Uterus (tissue), 2 donors: ENCODE measurements at regions not wholly inside any gene's neighbourhood (a gene's known extent, or its start where the extent isn't known, plus 50 kb on each side); places are given as distances from the start of the nearest gene placed in this dataset.

ENCODE experiments used
- POLR2A ChIP-seq, 2 donors: fragments of 450-650 bp; IDR thresholded peaks; one replicate each; pipeline ENCODE4 v1.6.1; 2016; ENCODE audit warnings: antibody characterized with exemption in 2 of 2, mild to moderate bottlenecking in 1 of 2, moderate library complexity in 1 of 2
- TF ChIP-seq, protein P1 (sequence below), 4 experiments: fragments of 200-600 bp in 2 of 4; fragments of 450-650 bp in 2 of 4; sonication (generic) in 2 of 4; IDR thresholded peaks; one replicate each; pipeline ENCODE4 v1.5.1; 2016 to 2019; ENCODE audit warnings: antibody characterized with exemption in 4 of 4, mild to moderate bottlenecking in 2 of 4, moderate library complexity in 1 of 4

DNA sequence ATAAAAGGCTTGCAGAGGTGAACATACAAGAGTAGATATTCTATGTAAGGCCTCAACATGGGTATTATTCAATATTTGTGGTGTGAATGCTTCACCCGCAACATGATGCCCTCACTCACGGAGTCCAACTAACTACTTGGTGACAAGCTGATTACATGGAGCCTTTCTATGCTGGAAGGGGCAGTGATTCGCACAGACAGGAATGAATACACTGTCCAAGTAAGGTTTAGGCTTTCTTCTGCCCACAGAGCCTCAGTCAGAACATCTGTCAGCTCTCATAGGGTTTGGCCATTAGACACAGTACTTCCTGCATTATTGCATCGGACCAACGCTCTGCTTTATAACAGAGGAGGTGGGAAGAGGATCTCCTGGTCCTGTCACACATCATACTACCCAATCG lies 80.3 kb upstream of the SLC35G4 start:
- TF ChIP-seq, protein P1, sequence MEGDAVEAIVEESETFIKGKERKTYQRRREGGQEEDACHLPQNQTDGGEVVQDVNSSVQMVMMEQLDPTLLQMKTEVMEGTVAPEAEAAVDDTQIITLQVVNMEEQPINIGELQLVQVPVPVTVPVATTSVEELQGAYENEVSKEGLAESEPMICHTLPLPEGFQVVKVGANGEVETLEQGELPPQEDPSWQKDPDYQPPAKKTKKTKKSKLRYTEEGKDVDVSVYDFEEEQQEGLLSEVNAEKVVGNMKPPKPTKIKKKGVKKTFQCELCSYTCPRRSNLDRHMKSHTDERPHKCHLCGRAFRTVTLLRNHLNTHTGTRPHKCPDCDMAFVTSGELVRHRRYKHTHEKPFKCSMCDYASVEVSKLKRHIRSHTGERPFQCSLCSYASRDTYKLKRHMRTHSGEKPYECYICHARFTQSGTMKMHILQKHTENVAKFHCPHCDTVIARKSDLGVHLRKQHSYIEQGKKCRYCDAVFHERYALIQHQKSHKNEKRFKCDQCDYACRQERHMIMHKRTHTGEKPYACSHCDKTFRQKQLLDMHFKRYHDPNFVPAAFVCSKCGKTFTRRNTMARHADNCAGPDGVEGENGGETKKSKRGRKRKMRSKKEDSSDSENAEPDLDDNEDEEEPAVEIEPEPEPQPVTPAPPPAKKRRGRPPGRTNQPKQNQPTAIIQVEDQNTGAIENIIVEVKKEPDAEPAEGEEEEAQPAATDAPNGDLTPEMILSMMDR (IDR thresholded peaks at IDR 0.05) = no peak
- TF ChIP-seq POLR2A (IDR thresholded peaks at IDR 0.05) = no peak
